HTR-8/SVneo (cell line): ENCODE measurements at regions not wholly inside any gene's neighbourhood (a gene's known extent, or its start where the extent isn't known, plus 50 kb on each side); places are given as distances from the start of the nearest gene placed in this dataset.

Experiments
- DNase-seq: peaks from one replicate; pipeline ENCODE4 v3.0.0; 2011; ENCODE audit warnings: low spot score, mixed read lengths; ENCODE audit not compliant: insufficient read length
- FAIRE-seq: peaks from 2 replicates; lab custom pipeline; 2011; peaks lifted over from hg19 to GRCh38; lab: Jason Lieb, UNC

DNA sequence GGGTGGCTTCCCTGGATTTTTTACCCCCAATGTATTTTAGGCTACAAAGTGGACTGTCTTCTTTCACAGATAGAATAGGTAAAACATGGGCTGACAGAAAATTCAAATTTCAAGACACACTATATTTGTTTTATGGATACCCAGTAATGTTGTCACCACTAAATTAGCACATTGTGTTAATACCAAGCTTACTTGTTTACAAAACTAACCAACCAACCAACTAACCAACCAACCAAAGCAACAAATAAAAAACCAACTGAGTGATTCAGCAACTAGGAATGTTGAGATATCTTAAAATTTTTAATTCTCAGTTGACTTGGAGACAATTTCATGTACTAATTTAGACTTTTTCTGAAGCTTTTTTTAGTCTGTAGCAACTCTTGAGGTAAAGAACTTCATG is 69.3 kb upstream of the CTSC start:
- DNase-seq (no peak), FAIRE-seq (no peak)

DNA sequence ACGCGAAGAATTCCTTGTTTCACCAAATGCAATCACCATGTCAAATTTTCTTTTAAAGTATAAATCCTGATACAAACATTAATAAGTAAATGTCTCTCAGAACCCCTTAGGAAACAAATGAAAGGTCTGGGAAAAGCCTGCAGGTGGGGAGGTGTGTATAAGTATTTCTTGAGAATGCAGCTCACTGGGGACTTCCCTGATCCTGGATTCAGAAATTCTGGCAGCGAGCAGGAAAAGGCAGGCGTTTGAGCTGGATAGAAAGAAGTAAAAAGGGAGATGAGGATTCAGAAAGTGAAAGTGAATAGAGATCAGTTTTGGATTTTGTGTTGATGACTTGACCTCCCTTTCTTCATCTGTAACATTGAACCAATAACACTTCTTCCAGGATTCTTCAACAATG is 68.3 kb upstream of the CTSC start:
- DNase-seq (no peak), FAIRE-seq (no peak)

DNA sequence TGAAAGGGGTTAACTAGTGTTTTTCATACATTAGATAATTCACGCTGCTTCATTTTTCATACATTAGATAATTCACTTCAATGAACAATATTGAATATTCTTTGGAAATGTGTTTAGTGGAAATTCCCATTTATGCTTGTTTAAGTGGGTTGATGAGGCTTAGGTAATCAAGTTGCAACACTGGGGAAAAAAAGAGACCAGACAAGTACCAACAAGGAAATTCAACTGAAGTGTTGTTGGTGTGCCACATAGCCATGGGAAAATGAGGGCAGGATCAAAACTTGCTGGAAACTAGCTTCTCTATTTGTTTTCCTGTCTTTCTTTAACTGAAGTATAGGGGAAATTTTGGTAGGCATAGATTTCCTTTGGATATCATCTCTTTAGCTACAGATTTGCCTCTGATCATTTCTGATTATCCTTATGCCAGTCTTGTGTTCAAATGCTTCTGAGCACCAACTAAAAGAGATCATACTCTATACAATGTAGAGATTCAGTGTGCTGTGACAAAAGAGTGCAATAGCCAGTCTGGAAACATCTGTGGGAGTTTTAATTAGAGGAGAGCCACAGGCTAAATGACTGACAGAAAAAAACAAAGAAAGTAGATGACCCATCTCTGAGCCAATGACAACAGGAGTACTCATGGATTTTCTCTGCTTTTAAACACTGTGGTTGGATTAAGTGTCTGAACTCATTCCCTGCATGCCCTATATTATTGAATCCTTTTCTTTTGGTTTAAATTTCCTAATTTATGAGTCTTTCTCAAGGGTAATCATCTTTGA is 67.6 kb upstream of the CTSC start:
- no peak for DNase-seq
- FAIRE-seq = no peak

DNA sequence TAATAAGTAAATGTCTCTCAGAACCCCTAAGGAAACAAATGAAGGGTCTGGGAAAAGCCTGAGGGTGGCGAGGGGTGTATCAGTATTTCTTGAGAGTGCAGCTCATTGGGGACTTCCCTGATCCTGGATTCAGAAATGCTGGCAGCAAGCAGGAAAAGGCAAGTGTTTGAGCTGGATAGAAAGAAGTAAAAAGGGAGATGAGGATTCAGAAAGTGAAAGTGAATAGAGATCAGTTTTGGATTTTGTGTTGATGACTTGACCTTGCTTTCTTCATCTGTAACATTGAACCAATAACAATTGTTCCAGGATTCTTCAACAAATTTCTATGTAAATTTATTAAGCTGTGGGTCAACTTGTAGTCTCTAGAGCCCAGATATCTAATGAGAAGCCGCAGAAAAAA is 66.9 kb upstream of the CTSC start:
- FAIRE-seq (no peak), DNase-seq (no peak)

DNA sequence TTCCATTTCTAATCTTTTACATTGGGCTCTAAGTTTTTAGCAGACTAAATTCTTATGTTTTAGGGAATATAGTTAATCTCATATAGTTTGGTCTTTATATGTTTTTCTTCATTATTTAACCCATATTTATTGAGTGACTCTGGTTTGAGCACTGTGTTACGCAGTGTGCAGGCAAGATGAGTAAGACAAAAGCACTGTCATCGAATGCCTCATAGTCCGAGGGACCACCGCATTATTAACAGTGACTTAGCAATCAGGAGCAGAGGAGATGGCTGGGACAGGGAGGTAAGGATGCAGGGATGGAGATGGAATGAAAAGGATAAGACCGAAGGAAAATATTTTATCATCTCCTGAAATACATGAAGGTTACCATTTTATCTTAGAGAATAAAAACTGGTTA is 65.2 kb upstream of the CTSC start:
- FAIRE-seq (no peak), DNase-seq (no peak)

DNA sequence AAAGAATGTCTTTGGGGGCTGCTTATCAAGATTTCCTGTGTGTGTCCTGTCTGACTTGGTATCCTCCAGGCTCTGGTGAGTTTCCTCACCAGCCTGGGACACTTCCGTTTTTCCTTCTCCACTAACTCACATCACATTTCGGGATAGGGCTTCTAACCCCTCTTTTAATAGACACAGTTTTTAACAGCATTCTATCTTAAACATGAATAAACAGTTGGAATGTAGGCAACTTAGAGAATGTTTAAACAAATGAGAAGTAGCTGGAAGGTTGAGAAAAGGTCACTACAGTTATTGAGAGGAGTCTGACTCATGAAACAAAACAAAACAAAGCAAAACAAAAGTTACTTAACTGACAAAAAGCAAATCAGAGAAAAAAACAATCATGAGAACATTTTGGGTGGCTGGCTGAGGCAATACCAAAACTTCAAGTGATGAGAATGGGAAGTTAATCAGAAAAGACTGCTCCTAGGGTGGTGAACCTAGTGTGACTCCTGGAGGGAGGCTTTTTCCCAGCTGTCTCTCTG is 64.7 kb upstream of the CTSC start:
- DNase-seq = no peak

DNA sequence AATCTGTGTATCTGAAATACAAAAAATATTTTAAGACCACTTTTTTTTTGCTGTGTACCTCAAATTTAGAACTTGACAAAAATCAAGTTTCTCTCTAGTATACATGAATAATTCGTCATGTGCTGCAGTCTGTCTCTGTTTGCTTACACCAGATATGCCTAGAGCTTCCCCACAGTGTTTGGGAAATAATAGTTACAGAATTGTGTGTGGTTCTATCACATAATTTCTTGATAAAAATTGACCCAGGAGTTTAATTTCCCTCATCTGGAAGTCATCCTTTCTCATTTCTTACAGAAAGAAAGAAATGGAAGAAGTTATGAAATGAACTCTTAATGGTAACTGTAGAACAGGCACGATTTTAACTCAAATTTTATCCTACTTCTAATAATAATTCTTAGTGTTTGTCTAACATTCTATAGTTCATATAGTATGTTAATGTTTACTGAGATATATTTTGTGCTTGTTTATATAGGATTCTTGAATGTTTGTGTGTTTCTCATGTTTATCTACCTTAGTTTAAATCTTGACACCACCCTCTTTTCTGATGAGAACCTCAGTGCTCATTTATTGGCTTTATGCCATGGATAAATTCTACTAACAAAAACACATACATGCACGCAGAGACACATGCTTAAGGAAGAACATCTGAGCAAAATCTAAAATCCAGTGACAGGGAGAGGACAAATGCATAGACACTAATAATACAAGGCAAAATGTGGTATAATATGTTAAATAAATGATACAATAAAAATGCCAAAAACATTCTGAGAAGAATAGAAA is 61.4 kb upstream of the CTSC start:
- DNase-seq = no peak
- no peak for FAIRE-seq

More for the DNA sequence above, 64.7 kb upstream of the CTSC start:
- peak; percentile 40 for FAIRE-seq

DNA sequence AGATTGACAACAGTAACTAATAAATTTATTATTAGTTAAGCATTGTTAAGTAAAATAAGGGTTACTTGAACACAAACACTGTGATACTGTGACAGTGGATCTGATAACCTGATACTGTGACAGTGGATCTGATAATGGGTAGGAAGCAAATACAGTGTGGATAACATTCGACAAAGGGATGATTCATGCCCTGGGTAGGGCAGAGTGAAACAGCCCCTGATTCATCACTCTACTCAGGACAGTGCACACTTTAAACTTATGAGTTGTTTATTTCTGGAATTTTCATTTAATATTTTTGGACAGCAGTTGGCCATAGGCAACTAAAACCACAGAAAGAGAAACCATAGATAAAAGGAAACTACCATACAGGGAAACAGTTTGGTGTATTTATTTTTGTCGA is 60.8 kb upstream of the CTSC start:
- FAIRE-seq = peak; percentile 4
- peak; percentile 39 for DNase-seq

DNA sequence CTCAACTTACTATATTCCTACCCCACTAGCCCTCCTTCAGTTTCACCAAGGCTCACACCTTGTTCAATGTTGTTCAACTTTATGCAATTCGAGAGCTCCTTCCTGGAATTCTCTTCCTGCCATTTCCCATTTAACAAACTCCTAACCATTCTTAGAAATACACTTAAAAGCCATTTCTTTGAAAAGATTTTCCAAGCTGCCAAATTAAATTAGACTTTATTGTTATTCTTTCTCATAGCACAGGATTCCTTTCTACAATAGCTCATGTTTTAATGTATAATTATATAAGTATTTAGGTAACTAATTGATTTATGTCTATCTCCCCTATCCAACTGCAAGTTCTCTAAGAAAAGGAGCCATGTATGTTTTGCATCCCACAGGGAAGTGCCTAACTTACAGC is 52.7 kb upstream of the CTSC start:
- FAIRE-seq = no peak
- DNase-seq = no peak

DNA sequence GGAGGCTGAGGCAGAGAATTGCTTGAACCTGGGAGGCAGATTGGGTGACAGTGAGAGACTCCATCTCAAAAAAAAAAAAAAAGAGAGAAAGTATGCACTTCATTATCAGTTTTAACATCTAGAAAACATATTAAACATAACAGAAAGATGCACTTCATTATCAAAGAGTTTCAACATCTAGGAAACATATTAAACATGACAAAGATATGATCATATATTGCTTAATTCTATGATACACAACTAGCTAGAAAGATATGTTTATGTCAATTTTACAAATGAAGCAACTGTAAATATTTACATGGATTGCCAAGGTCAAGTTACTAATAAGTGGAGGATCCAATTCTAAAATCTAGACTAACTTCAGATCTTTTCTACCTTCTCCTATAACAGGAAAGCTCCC is 50.4 kb upstream of the CTSC start:
- FAIRE-seq (no peak), DNase-seq (no peak)
